HT1080 (cell line): ENCODE measurements at regions not wholly inside any gene's neighbourhood (a gene's known extent, or its start where the extent isn't known, plus 50 kb on each side); places are given as distances from the start of the nearest gene placed in this dataset.

Experiments used
- DNase-seq: peaks from one replicate; pipeline ENCODE4 v3.0.0-alpha.2; 2015; ENCODE audit warnings: low read depth

DNA sequence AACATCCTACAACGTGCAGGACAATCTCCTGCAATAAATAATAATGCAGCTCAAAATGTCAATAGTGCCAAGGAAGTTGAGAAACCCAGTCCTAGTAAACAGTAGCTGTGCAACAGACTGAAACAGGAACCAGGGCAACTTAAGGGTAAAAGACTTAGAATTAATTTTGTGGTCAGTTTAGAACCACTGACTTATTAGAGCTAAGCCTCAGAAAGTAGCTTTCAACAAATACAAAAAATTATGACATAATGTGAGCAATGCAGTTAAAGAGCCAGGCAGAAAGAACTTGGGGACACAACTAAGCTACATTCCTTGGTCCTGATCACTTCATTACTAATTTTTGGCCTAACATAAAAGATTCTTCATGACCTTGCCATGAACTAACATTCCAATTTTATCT is 195.4 kb downstream of the MACC1 start:
- DNase-seq = no peak

DNA sequence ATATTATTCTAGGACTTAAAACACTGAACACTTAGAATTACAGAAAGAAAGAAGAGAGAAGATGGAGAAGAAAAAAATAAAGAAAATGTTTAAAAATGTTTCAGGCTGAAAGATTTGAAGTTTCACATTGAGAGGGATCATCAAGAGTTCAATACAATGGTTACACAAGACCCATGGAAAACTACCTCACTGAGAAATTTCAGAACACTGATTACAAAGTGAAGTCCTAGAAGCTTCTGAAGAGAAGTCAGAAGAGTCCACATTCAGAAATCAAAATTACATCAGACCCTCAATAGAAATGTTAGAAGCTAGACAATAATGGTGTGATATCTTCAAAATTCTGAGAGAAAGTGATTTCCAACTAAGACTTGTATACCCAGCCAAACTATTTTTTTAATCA is 196.1 kb downstream of the MACC1 start:
- DNase-seq = no peak

DNA sequence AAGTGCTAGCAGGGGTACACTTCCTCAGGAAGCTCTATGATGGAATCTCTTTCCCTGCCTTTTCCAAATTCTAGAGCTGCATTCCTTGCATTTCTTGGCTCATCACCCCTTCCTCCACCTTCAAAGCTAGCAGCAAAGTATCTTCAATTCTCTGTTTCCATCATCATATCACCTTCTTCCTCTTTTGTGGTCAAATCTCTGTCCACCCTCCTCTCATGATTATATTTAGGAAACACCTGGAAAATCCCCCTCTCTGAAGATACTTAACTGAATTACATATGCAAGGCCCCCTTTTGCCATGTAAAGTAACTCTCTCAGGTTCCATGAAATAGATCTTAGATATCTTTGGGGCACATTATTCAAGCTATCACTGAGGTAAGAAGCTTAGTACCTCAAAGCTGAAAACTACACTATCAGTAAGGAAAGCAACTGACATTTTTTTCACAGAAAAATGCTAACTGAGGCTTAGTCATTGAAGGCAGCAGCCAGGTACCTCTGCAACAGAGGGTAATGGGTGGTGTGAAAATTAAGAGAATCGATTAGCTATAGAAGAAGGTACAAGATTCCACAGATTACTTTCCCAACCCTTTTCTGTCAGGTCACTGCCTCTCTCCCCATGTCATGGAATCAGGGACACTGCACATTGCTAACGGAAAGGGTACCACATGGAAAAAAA is 197.3 kb downstream of the MACC1 start:
- DNase-seq = no peak

DNA sequence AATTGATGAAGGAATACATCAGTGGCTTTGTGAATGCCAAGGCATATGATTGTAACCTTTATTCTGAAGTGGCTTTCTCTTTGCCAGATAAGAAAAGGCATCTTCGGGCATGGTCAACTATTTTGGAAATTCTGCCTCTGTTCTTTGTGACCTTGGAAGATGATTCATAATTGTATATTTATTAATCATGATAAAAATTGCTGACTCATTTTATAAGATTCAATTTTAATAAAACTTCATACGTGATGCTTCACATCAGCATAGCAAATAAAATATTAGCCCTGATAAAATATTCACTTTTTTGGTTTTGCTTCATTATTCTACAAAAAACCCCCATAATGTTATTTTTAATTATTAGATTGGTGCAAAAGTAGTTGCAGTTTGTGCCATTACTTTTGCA is 200.5 kb downstream of the MACC1 start:
- no peak for DNase-seq

DNA sequence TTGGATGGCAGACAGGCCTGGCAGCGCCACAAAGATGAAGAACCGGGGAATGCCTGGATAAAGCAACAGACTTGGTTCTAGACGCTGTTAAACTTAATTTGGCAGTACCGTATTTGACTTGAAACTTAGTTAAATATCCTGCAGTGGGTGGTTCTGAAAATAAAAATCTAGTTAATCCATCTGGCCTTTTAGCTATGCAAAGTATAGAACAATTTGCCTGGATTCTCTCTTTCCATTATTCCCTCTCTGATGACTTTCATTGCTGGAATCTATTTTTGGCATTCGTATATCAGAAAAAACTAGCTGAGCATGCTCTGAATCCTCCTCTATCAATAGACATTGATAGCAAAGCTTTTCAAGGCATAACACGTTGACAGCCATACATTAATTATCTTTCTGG is 203.6 kb downstream of the MACC1 start:
- no peak for DNase-seq

DNA sequence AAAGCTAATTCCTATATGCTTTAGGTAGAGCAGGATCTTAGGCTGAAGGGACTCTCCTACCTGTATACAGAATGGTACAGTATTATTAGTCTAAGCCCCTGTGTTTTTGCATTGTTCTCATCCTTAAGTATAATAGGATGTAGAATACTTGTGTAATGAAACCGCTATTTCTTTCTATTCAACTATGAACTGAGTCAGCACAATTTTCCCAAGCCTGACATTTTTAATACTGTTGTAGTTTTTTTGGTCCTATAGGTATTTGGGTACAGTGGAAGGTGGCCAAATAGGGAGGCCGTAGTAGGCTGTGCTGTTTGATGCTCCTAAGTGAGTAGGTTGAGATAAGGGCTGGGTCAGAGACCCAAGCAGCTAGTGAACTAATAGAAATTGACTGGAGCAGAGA is 205.1 kb downstream of the MACC1 start:
- DNase-seq = no peak

DNA sequence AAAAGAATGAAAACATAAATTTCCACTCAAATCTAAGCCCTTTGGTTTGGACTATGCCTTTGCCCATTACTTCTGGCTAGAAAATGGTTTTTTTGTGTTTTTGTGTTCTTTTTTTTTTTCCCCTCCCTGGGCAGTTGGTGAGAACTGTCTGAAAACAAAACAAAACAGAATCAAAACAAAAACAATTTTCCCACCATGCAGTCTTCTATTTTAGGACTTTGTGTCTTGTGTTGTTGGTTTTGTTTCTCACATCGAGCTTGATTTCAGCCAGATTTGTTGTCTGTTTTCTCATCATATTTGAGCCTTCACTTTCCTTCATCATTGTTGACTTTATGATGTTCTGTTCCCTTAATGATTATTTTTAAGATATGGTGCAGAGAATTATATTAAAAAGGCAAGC is 206.3 kb downstream of the MACC1 start:
- no peak for DNase-seq

DNA sequence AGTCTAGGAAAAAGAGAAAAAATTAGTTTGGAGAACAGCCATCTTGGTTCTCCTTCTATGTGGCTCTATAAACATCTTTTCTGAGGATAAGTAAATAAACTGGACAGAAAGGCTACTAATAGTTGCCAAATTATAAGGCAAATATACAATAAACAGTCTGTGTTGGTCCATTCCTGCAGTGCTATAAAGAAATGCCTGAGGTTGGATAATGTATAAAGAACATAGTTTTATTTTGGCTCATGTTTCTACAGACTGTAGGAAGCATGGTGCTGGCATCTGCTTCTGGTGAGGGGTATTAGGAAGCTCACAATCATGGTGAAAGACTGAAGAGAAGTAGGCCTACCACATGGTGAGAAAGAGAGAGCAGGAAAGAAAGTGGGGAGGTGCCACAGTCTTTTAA is 209.7 kb downstream of the MACC1 start:
- no peak for DNase-seq

DNA sequence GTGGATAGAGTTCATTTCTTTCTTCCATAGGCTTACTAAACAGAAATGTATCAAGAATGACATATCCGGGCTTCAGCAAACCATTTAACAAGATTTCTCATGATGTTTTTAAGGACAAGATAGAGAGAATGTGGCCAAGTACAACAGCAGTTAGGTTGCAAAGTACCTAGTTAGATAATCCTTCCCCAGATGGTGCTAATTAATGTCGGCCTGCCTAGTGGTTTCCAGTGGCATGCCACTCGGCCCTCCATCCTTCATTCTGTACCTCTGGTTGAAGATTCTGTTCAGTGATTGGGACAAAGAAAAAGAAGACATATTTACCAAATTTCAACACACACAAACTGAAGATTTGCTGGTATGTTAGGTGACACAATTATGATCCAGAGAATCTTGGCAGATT is 212.1 kb downstream of the MACC1 start:
- no peak for DNase-seq

DNA sequence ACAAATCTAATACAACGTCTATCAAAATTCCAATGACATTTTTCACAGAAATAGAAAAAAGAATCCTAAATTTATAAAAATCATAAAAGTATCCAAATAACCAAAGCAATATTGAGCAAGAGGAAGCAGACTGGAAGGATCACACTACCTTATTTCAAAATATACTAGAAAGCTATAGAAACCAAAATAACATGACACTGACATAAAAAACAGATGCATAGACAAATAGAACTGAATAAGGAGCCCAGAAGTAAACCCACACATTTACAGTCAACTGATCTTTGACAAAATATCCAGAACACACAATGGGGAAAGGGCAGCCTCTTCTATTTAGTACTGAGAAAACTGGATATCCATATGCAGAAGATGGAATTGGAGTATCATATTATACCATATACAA is 217.5 kb downstream of the MACC1 start:
- DNase-seq = no peak

DNA sequence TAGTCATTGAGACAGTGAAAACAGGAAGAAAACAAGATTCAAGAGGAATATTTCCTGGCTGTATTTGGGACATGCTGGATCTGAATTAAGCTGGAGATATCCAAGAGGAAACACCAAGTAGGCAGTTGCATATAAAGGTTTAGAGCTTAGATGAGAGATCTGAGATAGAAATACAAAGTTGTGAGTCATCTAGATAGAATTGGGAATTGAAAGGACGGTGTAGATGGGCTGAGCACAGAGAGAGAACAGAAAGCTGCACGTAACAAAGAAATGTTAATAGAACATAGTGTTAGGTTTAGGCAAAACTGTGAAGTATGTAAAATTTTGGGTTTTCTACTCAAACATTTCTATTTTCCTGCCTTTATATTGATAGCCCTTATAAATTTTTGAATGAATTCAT is 218.5 kb upstream of the TMEM196 start:
- peak; percentile 2 for DNase-seq

DNA sequence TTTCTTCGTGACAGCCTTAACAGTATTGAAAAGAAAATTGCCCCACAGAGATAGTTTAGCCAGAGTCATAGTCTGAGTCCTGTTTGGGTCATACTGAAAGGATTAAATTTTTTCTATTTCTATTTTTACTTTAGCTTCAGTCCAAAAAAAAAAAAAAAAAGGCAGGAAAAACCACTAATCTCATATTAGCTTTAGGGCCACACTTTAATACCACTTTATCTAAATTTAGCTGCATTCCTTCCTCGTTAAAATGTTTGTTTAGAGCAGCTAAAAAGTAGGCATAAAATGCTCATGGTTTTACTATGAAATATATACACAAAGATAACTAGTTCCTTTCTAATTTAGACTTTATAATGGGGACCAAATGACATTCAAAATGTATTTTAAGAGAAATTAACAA is 216.5 kb upstream of the TMEM196 start:
- no peak for DNase-seq

DNA sequence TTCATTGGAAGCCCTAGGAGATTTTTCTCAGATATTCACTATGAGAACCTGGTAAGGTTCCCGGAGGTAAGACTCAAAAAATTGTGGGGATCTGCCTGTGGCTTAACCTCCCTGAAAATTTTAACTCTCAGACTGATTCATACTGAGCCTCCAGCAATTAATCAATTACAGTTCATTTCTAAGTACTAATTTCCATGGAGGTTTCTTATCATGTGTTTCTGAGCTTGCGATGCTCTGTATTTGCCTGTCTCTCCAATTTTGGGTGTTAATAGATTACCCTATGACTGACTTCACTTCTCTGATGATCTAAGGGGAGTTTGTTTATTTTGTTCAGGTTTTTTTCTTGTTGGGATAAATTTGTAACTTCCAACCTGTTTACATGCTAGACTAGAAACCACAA is 215.4 kb upstream of the TMEM196 start:
- DNase-seq = no peak

DNA sequence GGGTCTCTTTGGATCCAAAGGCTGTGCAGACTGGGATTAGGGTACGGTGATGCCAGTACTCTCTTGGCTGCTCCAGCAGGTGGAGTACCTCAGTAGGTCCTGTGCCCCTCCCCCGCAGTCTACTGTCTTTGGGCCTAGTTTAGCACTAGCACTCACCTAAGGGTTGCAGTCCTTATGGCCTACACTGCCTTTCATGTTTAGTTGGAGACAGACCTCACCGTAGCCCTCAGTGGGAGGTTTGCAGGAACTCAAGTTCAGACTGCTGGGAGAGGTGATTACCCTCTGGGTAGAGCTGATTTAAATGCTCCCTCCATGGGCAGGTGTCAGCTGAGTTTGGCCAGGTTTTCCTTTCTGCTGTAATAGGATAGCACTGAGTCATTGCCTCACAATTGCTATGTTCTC is 210.8 kb upstream of the TMEM196 start:
- peak; percentile 20 for DNase-seq

DNA sequence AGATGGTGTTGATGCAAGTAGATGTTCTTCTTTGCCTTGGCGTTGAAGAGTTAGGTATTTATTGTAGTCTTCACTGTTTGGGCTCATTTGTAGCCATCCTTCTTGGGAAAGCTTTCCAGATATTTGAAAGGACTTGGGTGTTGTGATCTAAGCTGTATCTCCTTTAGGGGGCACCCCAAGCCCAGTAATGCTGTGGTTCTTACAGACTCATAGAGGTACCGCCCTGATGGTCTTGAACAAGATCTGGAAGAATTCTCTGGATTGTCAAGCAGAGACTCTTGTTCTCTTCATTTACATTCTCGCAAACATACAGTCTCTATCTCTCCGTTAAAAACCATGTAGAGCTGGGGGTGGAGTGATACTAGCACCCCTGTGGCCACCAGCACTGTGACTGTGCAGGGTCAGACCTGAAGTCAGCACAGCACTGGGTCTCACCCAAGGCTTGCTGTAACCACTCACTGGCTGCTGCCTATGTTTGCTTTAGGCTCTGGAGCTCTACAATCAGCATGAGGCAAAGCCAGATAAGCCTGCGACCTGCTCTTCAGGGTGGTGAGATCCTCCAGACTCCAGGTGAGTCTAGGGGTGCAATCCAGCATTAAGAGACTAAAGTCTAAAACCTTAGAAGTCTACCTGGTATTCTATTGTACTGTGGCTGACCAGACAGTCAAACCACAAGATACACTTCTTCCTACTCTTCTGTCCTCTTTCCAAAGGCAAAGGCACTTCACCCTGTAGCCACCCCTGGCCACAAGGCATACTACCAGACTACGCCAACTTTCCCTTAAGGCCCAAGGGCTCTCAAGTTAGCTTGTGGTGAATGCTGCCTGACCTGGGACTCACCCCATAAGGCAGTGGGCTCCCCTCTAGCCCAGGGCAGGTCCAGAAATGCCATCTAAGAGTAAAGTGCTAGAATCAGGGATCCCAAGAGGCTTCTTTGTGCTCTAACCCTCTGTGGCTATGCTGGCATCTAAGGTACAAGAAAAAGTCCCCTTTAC is 209.7 kb upstream of the TMEM196 start:
- peak; percentile 66 for DNase-seq

DNA sequence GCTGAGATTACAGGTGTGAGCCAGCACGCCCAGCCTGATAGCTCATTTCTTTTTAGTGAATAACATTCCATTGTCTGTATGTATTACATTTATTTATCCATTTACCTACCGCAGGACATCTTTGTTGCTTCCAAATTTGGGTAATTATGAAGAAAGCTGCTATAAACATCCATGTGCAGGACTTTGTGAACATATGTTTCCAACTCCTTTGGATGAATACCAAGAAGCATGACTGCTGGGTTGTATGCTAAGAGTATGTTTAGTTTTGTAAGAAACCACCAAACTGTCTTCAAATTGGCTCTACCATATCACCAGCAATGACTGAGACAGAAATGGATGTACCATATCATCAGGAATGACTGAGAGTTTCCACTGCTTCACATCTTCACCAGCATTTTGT is 200.2 kb upstream of the TMEM196 start:
- no peak for DNase-seq

DNA sequence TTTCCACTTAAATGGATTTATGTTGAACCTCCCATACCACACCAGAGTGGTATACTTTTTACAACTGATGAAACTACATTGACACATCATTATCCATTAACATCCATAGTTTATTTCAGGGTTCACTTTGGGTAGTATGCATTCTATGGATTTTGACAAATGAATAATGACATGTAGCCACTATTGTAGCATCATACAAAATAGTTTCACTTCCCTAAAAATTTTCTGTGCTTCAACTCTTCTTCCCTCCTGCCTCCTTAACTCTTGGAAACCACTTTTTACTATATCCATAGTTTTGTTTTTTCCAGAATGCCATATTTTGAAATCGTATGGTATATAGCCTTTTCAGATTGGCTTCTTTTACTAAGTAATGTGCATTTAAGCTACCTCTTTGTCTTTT is 199.5 kb upstream of the TMEM196 start:
- no peak for DNase-seq

DNA sequence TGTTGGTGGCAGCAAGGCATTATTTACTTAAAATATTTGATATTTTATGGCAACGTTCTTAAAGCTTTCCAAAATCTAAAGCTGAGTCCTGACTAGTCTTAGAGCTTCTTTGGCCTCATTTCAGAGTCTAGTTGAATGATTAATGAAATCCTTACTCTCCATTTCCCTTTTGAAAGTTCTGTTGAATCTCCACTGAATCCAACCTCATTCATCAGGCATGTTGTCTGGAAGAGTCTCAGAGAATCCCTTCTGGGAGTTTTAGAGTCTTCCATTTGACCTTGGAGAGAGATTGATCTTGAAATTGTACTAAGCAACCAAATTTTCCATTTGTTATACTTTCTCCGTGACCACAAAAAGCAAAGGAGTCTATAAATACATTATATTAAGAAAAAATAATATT is 198.5 kb upstream of the TMEM196 start:
- DNase-seq = no peak

DNA sequence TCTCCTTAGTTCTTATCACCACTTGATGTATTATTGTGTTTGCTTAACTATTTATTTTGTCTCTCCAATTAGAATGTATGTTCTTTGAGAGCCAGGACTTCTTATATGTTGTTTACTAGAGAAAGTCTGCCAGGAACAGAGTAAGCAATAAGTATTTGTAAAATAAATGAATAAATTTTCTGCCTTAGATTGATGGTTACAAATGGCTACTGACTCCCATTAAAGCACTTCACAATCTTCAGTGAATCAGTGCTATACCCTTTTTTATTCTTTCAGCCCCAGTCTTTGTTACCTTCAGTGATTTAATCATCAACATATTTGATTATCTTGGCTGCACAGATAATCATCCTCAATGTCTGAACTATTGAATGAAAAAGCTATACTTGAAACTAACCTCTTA is 197.1 kb upstream of the TMEM196 start:
- DNase-seq = no peak

DNA sequence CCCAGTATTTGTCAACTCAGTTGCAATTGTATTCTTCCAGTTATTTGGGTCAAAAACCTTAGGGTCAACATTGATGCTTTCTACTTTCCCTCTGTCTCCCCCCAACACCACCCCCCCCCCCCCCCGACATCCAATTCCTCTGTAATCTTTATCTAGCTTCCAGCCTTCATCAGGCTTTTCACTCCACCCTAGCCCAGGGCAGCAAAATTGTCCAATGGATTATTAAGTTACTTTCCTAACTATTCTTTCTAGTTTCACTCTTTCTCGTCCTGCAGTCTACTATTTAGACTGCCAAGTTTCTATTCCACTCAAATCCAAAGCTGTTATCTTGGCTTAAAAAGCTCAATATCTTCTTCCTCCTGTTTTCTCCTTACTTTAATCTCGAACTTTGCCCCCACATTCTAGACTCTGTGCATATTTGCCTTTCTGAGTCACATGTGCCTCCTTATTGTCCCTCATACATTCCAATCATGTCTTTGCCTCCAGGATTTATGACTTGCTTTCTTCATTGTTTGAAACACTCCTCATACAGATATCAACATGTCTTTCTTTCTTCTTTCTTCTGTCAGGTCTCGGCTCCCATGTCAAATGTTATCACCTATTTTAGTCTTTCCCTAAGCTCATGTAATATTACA is 196.6 kb upstream of the TMEM196 start:
- DNase-seq = peak; percentile 31

DNA sequence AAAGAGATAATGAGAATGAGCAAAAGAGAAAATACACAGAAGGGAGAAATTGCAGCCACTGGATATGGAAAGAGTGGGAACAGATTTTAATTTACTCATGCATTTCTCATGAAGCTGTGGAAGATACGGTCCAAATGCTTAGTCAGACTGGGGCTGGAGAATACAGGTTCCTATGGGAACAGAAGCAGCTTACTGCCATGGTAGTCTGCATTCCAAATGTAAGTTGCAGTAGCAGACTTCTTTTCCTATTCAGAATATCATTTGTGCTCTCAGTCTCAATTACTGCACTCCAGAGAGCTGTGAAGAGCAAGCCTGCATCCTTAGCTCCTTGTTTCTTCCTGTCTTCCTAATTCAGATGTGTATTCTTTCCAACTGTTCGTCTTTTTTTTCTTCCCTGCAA is 190.8 kb upstream of the TMEM196 start:
- peak; percentile 7 for DNase-seq

DNA sequence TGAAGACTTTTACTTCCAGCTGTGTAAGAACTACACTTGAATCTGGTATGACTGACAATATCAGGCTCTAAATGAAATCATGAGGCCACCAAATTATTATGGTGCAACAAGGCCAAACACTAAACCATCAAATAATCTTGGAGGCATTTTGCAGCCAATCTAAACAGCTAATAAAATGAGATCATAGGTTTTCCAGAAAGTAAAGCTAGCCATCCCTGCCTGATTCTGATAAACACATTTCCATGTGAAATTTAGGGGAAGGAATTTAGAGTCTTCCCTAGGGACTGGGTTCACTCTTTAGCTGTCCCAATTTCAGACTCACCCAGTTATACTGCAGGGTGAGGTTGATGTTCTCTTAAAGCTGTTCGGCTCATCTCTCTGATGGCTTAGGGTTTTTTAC is 190.3 kb upstream of the TMEM196 start:
- no peak for DNase-seq
